NCI-H2029 treated with DMSO at 0.1 percent for 48 hours (cell line): ENCODE measurements at regions not wholly inside any gene's neighbourhood (a gene's known extent, or its start where the extent isn't known, plus 50 kb on each side); places are given as distances from the start of the nearest gene placed in this dataset.

Experiments
- DNase-seq: peaks from one replicate; lab custom pipeline; 2025; lab: John Stamatoyannopoulos, UW

GRCh38 chr4:138925495-138925894, 90.1 kb upstream of the NOCT start:
- no peak for DNase-seq

- DNase-seq = peak; percentile 76
Observed at GRCh38 chr4:138919094-138919936, 96.3 kb upstream of the NOCT start.

- no peak for DNase-seq
Observed at GRCh38 chr4:138918169-138918869, 97.3 kb upstream of the NOCT start.

- DNase-seq = no peak
Observed at GRCh38 chr4:138916763-138917162, 98.8 kb upstream of the NOCT start.

- DNase-seq = no peak
Observed at GRCh38 chr4:138915756-138916155, 99.8 kb upstream of the NOCT start.

- DNase-seq = no peak
Observed at GRCh38 chr4:138912704-138913340, 102.8 kb upstream of the NOCT start.

GRCh38 chr4:138911909-138912703, 103.5 kb upstream of the NOCT start:
- peak; percentile 97 for DNase-seq

GRCh38 chr4:138910914-138911336, 104.7 kb upstream of the NOCT start:
- DNase-seq = peak; percentile 96

- DNase-seq = peak; percentile 73
Observed at GRCh38 chr4:138910195-138910913, 105.2 kb upstream of the NOCT start.

GRCh38 chr4:138909587-138909986, 106.0 kb upstream of the NOCT start:
- DNase-seq = peak; percentile 25

GRCh38 chr4:138908134-138908533, 107.4 kb upstream of the NOCT start:
- DNase-seq = no peak

GRCh38 chr4:138907174-138907573, 108.4 kb upstream of the NOCT start:
- DNase-seq = no peak

GRCh38 chr4:138904793-138905192, 110.8 kb upstream of the NOCT start:
- no peak for DNase-seq

GRCh38 chr4:138903185-138903584, 112.4 kb upstream of the NOCT start:
- no peak for DNase-seq

- no peak for DNase-seq
Observed at GRCh38 chr4:138902705-138903104, 112.9 kb upstream of the NOCT start.

GRCh38 chr4:138901177-138901576, 114.4 kb upstream of the NOCT start:
- no peak for DNase-seq

GRCh38 chr4:138899999-138900398, 115.6 kb upstream of the NOCT start:
- no peak for DNase-seq

GRCh38 chr4:138898282-138898681, 117.3 kb upstream of the NOCT start:
- DNase-seq = no peak

GRCh38 chr4:138897811-138898226, 117.8 kb upstream of the NOCT start:
- DNase-seq = no peak

GRCh38 chr4:138894709-138895108, 120.9 kb upstream of the NOCT start:
- no peak for DNase-seq

- DNase-seq = no peak
Observed at GRCh38 chr4:138894011-138894410, 121.6 kb upstream of the NOCT start.
